HFF-Myc (cell line): ENCODE measurements at regions not wholly inside any gene's neighbourhood (a gene's known extent, or its start where the extent isn't known, plus 50 kb on each side); places are given as distances from the start of the nearest gene placed in this dataset.

Experiments
- DNase-seq: peaks from one replicate; pipeline ENCODE4 v3.0.0-alpha.2; 2011; ENCODE audit warnings: low read depth; ENCODE audit errors: extremely low read depth
- H3K4me3 ChIP-seq: replicated peaks from 2 replicates; pipeline ENCODE4 v1.5.1; 2011; ENCODE audit warnings: low read depth, mild to moderate bottlenecking, control low read depth, low read length
- TF ChIP-seq, protein P1 (sequence below): IDR thresholded peaks from 2 replicates; pipeline ENCODE4 v1.5.1; 2012; ENCODE audit warnings: mild to moderate bottlenecking, low read depth, low read length, control low read depth; ENCODE audit errors: missing control alignments

GRCh38 chr3:107934808-107935207 is 156.0 kb downstream of the CD47 start:
- TF ChIP-seq, protein P1, sequence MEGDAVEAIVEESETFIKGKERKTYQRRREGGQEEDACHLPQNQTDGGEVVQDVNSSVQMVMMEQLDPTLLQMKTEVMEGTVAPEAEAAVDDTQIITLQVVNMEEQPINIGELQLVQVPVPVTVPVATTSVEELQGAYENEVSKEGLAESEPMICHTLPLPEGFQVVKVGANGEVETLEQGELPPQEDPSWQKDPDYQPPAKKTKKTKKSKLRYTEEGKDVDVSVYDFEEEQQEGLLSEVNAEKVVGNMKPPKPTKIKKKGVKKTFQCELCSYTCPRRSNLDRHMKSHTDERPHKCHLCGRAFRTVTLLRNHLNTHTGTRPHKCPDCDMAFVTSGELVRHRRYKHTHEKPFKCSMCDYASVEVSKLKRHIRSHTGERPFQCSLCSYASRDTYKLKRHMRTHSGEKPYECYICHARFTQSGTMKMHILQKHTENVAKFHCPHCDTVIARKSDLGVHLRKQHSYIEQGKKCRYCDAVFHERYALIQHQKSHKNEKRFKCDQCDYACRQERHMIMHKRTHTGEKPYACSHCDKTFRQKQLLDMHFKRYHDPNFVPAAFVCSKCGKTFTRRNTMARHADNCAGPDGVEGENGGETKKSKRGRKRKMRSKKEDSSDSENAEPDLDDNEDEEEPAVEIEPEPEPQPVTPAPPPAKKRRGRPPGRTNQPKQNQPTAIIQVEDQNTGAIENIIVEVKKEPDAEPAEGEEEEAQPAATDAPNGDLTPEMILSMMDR, result no peak

GRCh38 chr3:107933450-107933849 is 157.4 kb downstream of the CD47 start:
- TF ChIP-seq, protein P1, result no peak
- no peak overlapping the region for H3K4me3 ChIP-seq
- no peak for DNase-seq

More at GRCh38 chr3:107934808-107935207, 156.0 kb downstream of the CD47 start:
- DNase-seq, result no peak
- H3K4me3 ChIP-seq, result no peak overlapping the region

DNA sequence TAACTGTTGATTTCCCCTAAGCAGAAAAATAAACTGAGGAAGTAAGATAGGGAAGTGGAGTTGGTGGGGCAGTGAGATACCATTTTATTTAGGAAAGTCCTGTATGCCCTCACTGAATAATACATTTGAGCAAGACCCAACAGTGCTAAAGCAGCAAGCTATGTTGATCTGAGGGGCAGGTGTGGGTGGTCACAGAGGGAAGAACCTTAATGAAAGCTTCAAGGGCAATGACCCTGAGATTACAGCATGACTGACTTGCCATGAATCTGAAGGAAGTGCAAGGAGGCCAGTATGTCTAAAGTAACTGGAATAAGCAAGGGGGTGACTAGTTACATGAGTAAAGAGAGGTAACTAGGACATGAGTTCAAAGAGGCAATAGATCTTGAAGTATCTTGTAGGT is 159.5 kb downstream of the CD47 start:
- TF ChIP-seq, protein P1, result no peak
- no peak for DNase-seq
- no peak overlapping the region for H3K4me3 ChIP-seq

DNA sequence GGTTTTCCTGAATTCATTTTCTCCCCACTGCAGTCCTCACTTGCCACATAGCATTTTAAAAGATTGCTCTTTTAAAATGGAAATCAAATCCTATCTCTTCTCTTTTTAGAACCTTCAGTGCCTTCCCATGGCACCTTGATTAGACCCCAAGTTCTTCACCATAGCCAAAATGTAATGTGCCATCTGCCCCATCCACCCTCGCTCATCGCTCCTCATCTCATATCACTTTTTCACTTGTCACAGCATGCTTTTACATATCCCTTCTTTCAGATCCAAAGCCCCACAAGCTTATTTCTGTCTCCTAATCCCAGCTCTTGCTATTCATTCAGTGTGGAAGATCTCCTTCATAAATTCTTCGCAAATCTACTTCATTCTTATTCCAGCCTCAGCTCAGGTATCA is 161.7 kb downstream of the CD47 start:
- no peak overlapping the region for H3K4me3 ChIP-seq
- TF ChIP-seq, protein P1, result no peak
- DNase-seq, result no peak

DNA sequence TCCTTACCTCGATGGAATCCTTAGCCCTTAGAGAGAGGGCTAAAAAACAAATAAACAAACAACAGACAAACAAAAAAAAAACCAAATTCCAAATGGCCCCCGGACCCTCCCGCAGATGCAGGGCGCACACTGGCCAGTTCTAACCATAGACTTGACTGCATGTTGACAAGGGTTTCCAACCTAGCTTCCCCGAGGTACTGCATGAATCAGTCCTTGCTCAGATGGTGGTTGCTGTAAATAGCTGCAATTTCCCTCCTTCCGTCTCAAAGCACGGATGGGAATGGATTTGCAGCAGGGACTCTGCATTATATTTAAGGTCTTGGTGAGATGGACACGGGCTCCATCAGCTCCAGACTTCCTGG is 162.8 kb downstream of the CD47 start:
- peak overlapping the region; percentile 51 for H3K4me3 ChIP-seq
- TF ChIP-seq, protein P1, result no peak
- DNase-seq, result no peak

DNA sequence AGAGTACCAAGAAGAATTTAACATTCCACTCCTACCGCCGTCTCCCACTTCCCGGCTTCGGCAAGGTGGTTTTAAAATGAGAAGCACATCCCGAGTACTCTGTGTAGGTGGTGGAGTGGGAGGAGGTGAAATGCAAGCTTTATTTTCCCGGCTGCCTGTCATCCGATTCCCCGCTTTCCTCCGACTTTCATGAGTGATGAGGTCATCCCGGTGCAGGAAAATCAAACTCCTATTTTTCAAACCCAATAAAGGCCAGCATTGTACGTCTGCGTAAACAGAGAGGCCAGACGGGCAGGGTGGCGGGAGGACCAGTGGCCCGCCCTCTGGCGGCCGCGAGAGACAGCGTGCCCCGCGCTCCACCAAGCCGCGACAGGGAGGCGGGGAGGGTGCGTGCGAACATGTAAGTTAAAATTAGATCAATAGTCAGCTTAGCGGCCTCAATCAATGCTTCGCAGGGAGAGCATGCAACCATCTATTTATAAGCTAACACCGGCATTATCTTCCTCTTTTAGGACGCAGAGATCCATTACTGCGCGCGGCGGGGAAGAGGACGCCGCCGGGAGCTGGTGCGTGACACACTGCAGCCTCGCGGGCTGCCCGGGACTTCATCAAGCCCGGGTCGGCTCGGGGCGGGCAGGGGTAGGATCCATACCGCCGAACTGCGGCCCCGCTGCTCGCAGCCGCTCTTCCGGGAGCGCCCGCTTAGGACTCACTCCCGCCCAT is 163.3 kb downstream of the CD47 start:
- DNase-seq, result peak; percentile 43
- TF ChIP-seq, protein P1, result peak; percentile 98

DNA sequence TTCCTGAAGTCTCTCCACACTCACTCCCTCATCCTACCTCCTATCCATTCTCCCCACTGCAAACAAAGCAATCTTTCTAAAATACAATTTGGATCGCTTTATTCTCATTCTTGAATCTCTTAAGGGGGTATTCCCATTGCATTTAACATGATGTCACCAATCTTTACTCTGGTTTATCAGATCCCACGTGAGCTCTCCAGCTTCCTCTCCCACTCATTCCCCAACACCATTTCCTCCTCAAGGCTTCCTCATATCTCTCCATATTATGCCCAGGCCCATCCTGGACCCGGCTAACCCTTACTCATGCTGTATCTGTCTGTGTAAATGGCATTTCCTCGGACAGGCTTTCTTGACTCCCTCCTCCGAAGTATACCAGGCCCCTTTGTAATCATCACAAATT is 165.0 kb downstream of the CD47 start:
- DNase-seq, result no peak
- TF ChIP-seq, protein P1, result no peak

More for the DNA sequence above, 163.3 kb downstream of the CD47 start:
- H3K4me3 ChIP-seq, result peak overlapping the region; percentile 51

More for the DNA sequence above, 165.0 kb downstream of the CD47 start:
- no peak overlapping the region for H3K4me3 ChIP-seq
